GM21528 (cell line): ENCODE measurements at regions not wholly inside any gene's neighbourhood (a gene's known extent, or its start where the extent isn't known, plus 50 kb on each side); places are given as distances from the start of the nearest gene placed in this dataset.

ENCODE experiments used
- ATAC-seq: cut with Tn5 transposase; IDR thresholded peaks from one replicate; pipeline ENCODE4 v1.9.1; 2021; ENCODE audit warnings: mild to moderate bottlenecking, moderate library complexity; ENCODE audit not compliant: unreplicated experiment, low FRiP score

DNA sequence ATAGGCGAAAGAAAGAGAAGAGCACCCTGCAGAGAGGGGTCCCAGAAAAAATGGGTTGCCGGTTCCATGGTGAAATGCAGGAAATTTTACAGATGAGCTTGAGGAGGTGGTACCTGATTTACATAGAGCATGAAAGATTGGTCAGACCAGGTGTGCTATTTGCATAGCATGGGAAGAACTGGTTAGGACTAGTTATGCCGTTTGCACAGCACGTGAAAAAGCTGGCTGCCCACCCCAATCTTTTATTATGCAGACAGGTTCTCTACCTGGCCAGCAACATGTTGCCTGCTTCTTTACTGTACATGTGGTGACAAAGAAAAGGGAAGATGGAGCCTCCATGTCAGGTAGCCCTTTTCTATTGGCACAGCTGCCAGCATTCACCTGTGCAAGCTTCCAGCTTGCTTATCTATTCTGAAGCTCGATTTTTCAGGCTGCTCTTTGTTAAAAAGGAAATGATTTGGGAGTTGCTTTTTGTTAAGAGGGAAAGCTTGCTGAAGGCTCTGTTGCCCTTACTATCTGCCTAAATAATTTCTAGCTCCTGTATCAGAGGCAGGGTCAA, 62.9 kb upstream of the ELK3 start:
- ATAC-seq, result no peak

DNA sequence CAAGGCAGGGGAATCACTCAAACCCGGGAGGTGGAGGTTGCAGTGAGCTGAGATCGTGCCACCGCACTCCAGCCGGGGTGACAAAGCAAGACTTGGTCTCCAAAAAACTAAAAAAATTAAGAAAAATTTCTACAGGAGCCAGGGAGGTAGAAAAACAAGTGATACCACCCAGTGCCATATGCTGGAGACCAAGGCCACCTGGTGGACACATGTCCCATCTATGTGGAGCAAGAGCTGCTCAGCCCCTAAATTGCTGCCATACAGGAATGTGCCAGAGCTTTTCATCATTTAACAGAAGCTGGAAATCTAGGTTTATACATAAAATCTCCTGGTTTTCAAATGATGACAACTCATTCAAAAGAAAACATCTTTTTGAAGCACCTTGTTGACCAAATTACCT, 61.4 kb upstream of the ELK3 start:
- no peak for ATAC-seq

DNA sequence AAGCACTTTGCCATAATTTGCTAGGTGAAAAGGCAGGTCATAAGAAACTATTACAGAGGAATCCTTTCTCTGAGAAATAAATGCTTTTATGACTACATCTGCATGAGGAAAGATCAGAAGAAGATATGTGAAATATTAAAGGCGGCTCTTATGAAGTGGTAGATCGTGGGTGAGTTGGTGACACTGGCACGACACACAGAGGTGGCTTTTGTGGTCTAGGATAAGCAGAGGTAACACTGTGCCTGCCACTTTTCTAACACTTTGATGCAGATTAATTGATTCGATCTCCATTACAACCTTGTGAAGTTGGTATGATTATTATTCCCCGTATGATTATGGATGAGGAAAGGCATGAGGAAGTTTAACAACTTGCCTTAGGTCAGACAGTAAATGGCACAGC, 60.0 kb upstream of the ELK3 start:
- no peak for ATAC-seq

DNA sequence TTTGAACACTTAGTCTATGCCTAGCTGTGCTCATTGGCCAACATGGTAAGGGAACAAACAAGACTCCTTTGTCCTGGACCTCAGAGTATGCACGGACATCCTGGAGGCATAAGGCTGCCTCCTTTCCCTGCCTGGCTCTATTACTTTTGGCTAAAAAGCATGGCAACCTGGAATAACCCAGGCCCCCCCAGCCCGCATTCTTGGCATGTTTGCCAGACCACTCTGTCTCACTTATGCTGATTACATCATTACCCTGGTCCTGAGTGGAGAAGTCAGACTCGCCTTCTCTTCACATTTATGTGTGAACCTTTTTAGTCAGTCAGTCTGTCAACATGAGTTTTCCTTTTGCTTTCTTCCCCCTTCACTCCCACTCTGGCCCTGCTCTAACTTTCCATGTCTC, 58.0 kb upstream of the ELK3 start:
- no peak for ATAC-seq

DNA sequence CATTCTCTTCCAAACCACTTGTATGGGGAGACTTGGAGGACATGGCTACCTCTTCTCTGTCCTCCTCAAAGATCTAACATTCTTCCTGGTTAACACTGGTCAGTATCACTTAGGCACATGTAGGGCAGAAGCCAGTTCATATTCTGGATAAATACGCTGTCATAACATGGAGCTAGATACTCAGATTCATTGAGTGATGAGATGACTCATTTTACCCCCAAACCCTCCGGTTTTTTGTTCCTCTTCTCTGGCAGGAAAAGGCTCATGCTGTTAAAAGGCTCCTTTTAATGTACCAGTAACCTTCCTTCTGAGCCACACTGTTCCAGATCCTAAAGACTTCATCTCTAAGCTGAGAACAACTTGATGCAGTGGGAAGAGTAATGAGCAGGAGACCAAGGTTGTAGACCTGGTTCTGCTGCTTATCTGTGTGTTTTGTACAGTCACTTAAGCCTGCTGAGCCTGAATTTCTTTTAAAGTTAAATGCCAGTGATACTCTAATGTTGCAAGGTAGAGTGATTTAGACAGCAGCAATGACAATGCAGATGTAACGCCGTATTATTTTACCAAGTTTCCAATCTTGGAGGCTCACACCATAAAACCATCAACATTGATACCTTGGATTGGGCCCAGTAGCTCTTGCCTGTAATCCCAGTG, 57.3 kb upstream of the ELK3 start:
- ATAC-seq, result no peak

DNA sequence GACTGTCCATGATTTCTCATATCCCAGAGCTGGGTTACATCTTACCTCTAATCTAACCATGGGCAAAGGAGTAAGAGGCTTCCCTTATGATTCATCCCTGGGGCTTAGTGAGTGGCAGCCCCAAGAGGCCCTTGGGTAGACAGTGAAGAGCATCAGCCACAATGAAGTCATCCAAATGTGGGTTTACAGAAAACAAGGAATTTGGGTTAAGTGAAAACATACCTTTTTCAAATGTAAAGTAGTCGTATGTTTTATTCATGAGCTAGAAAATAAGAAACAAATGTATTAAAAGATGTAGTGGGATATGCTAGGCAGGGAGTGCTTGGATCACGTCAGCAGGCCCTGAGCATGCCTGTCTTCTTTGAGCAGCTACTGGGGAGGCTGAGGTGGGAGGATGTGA, 54.0 kb upstream of the ELK3 start:
- no peak for ATAC-seq

DNA sequence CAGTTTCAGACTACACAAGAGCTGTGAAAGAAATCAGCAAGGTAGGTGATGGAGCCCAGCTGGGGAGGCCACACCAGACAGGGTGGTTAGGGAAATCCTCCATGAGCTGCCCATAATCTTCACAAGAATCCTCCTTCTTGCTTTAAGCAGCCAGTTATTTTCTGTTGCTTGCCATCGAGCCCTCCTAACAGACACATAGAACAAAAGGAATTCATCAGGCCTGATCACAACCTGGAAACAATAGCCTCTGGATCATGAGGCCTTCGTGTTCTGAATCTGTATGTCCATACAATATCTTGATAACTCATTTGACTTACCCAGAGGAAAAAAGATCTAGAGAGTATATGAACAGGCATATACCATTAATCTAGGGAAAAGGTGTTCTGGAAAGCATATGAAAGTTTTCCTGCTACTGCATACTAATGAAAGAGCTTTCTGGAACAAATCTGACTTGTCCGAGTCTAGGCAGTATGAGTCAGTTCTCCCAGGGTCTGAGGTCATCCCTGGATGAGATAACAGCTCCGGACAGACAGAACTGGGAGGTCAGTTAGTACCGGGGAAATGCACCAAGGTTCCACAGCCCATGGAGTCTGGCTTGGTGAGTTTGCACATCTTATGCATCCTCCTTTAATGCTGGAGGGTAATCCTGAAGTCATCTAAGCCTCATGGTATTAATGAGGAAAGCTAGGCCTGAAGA, 52.8 kb upstream of the ELK3 start:
- ATAC-seq, result no peak

DNA sequence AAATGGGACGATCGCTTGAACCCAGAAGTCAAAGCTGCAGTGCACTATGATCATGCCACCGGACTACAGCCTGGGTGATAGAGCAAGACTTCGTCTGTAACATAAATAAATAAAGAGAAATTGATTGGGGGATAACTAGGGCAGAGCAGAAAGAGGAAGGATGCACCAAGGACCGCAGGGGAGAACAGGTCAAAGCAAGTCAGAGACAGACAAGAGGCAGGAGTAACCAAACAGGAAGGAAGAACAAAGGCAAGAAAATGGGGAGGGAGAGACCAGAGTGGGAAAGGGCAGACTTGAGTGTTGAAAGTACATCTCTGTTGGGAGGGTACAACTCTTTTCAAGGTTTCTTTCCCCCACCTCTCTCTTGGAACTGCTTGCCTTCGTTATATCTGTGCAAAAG, 50.8 kb upstream of the ELK3 start:
- ATAC-seq, result no peak

DNA sequence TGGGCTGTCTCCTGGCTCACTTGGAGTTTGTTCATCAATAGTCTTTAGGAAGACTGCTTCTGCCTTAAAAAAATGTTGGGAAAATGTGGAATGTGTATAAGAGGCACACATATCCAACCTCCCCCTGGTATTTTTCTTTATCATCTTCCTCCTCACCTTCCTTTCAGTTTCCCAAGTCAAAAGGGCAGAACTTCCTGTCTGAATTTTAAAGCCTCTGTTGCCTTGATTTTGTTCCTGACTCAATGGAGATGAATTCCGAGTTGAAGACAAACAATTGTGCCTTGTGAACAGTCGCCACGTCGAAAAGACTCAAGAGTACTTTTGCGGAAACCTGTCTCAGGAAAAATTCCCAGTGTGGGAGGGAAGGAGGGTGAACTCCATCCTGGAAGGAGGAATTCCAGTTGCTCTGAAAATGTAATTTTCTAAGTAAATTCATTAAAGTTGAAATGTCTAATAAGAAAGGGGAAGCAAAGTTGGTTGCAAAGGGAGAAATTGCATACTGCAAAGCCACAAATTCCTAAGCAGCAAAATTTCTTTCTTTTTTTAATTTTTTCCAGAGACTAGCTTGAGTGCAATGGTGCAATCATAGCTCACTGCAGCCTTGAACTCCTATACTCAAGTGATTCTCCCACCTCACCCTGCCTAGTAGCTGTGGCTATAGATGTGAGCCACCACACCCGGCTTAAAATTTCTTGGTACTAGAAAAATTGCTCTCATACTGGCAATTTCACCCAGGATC, 50.2 kb upstream of the ELK3 start:
- no peak for ATAC-seq
